ENCODE measurements at regions not wholly inside any gene's neighbourhood (a gene's known extent, or its start where the extent isn't known, plus 50 kb on each side); places are given as distances from the start of the nearest gene placed in this dataset.
A peak's percentile ranks its signal among the peaks of the same experiment; 100 is the strongest.

DNA sequence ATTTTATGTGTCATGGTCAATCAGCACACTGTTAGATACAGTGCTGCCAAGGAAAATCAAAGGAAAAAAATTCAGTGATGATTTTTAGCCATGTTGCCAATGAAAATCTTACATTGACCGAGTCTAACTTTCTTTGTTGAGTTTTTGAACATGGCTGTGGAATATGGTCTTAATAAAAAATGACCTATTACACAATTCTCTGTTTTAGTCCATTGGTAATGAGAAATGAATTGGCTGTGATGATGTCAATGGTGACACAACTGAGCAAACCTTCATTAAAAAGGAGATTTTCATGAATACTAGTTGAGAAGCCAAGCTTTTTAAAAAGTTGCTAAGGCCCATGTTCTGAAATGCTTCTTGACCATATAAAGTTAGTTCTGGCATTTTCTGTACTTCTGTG, 225.9 kb upstream of the GYPA start:
- H3K27ac ChIP-seq (ENCODE audit: low read depth): no peak overlapping the region
- no peak for DNase-seq (ENCODE audit: extremely low spot score)
- no peaks in the 10 kb centered on the region for H3K36me3 ChIP-seq (ENCODE audit: insufficient read depth)
- no peaks in the 10 kb centered on the region for H3K4me1 ChIP-seq (ENCODE audit: insufficient read depth)
- 90% methylated on average over 1 of the region's 1 CpG for WGBS
- H3K4me3 ChIP-seq (ENCODE audit: low read depth, low read length): no peak overlapping the region

DNA sequence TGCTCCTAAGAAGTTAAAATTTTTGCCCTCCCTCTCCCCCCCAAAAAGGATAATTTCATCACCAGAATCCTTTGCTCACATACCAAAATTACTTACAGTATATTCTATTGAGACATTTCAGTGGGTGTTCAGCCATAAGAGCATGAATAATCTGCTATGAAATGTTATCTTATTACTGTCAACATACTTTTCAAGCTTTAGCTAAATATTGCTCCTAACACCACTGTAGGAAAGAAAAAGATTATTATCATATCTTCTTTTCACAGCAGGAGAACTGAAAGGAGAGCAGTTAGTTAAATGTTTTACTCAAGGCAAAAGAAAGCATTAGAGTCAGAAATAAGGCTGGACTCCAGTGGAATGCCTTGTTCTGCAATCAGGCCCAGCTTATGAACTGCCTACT, 231.0 kb upstream of the GYPA start:
- no peaks in the 10 kb centered on the region for H3K4me1 ChIP-seq (ENCODE audit: insufficient read depth)
- H3K36me3 ChIP-seq (ENCODE audit: insufficient read depth): no peaks in the 10 kb centered on the region
- no peak overlapping the region for H3K4me3 ChIP-seq (ENCODE audit: low read depth, low read length)
- H3K27ac ChIP-seq (ENCODE audit: low read depth): no peak overlapping the region
- no peak for DNase-seq (ENCODE audit: extremely low spot score)

DNA sequence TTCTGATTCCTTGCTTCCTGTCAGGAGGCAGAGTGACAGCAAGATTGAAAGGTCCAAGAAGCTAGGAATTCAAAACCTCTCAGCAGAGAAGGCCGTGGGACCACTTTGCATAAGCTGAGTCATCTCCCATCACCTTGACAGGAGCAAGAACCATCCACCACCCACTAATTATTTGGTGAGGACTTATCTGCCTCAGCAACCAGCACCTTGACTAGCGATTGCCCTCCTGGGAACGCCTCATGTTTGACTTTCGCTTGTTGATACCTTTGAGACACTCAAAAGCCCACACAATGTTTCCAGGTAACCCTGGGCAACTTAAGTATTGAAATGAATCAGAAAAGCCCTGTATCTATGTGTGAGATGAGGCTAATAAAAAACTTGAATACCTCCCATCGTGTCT, 233.5 kb upstream of the GYPA start:
- 87% methylated on average over 5 of the region's 5 CpGs for WGBS
- Histone ChIP-seq H3K4me3 (ENCODE audit: low read depth, low read length) (no peak overlapping the region), H3K4me1 (ENCODE audit: insufficient read depth) (no peaks in the 10 kb centered on the region), H3K36me3 (ENCODE audit: insufficient read depth) (no peaks in the 10 kb centered on the region), H3K27ac (ENCODE audit: low read depth) (no peak overlapping the region)
- DNase-seq (ENCODE audit: extremely low spot score): no peak

DNA sequence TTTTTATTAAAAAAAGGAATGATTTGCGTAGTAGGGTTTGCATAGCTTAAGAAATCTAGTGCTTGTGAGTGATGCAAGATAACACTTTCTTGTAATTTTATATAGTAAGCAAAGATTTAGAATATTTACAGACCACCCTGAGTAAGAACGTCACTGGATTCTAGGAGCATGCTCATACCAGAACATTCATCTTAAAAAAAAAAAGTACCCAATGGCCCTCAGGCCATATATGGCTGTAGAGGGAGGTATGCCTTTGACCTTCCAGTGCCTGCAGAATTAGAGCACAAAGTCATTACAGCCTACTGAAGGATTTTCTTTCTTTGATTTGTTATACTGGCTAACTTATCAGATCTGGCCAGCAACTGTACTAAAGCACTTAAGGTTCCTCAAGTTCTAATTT, 236.3 kb upstream of the GYPA start:
- Histone ChIP-seq H3K27ac (ENCODE audit: low read depth) (peak overlapping the region; percentile 10), H3K4me3 (ENCODE audit: low read depth, low read length) (no peak overlapping the region), H3K4me1 (ENCODE audit: insufficient read depth) (no peaks in the 10 kb centered on the region), H3K36me3 (ENCODE audit: insufficient read depth) (no peaks in the 10 kb centered on the region)
- WGBS: 40% methylated on average over 2 of the region's 2 CpGs
- no peak for DNase-seq (ENCODE audit: extremely low spot score)

DNA sequence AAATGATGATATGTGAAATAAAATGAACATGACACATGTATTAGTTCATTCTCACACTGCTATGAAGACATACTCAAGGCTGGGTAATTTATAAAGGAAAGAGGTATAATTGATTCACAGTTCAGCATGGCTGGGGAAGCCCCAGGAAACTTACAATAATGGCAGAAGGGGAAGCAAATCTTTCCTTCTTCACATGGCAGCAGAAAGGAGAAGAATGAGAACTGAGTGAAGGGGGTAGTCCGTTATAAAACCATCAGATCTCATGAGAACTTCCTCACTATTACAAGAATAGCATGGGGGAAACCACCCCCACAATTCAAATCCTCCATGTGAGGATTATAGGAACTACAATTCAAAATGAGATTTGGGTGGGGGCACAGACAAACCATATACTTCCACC, 243.9 kb upstream of the GYPA start:
- 82% methylated on average over 1 of the region's 1 CpG for WGBS
- H3K36me3 ChIP-seq (ENCODE audit: insufficient read depth): no peaks in the 10 kb centered on the region
- no peaks in the 10 kb centered on the region for H3K4me1 ChIP-seq (ENCODE audit: insufficient read depth)
- no peak for DNase-seq (ENCODE audit: extremely low spot score)
- H3K27ac ChIP-seq (ENCODE audit: low read depth): no peak overlapping the region
- H3K4me3 ChIP-seq (ENCODE audit: low read depth, low read length): no peak overlapping the region

DNA sequence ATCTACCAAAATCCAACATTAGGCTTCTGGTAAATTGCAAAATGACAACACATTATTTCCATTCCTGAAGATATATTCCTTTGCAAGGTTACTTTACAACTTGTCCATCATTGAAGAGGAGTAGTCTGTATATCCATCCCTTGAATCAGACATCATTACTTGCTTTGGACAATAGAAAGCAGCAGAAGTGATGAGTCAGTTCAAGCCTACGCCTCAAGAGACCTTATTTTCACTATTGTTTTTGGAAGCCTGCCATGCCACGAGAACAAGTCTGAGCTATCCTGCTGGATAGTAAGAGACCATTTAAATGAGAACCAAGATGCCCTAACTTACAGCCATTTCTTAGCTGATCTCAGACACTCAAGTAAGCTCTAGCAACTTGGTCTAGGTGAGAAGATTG, 246.0 kb upstream of the HHIP start:
- H3K27ac ChIP-seq (ENCODE audit: low read depth): no peak overlapping the region
- no peak for DNase-seq (ENCODE audit: extremely low spot score)
- no peaks in the 10 kb centered on the region for H3K4me1 ChIP-seq (ENCODE audit: insufficient read depth)
- H3K4me3 ChIP-seq (ENCODE audit: low read depth, low read length): no peak overlapping the region
- 46% methylated on average over 2 of the region's 2 CpGs for WGBS
- no peaks in the 10 kb centered on the region for H3K36me3 ChIP-seq (ENCODE audit: insufficient read depth)

DNA sequence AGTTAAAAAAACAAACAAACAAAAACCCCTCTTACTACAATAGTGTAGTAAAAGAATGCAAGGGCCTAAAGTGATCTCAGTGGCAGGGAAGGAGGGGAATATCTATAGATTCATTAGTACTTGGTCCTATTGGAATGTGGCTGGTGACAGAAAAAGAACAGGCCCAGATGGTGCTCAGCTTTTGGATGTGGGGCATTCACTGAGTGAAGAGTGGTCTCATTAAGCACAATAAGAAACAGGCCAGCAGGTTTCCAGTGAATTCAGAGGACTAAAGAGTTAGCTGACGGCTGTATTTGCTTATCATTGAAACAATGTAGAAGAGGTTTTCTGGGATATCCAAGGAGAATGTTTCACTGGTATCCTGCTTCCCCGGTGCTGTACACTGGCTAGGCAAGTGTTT, 243.8 kb upstream of the HHIP start:
- H3K4me1 ChIP-seq (ENCODE audit: insufficient read depth): no peaks in the 10 kb centered on the region
- H3K27ac ChIP-seq (ENCODE audit: low read depth): no peak overlapping the region
- WGBS: 95% methylated on average over 2 of the region's 2 CpGs
- no peaks in the 10 kb centered on the region for H3K36me3 ChIP-seq (ENCODE audit: insufficient read depth)
- no peak overlapping the region for H3K4me3 ChIP-seq (ENCODE audit: low read depth, low read length)
- no peak for DNase-seq (ENCODE audit: extremely low spot score)

DNA sequence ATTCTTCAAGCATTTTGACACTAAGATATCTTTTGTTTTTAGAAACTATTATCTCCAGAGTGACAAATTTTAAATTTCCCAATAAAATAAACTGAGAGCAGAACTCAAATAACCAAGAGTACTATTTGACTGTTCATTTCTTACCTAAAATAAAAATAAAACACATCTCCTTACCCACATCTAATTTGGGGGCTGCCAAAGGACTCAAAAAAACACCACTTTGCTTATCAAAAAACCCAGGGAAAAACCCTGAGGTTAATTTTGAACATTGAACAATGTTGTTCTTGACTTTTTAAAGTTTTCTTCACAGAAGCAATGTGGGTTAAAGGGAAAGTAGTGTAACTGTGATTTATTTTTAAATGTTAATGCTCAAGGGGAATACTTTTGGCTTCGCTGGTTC, 243.0 kb upstream of the HHIP start:
- Histone ChIP-seq H3K36me3 (ENCODE audit: insufficient read depth) (no peaks in the 10 kb centered on the region), H3K4me1 (ENCODE audit: insufficient read depth) (no peaks in the 10 kb centered on the region), H3K4me3 (ENCODE audit: low read depth, low read length) (no peak overlapping the region), H3K27ac (ENCODE audit: low read depth) (no peak overlapping the region)
- no peak for DNase-seq (ENCODE audit: extremely low spot score)
- WGBS: 81% methylated on average over 1 of the region's 1 CpG

DNA sequence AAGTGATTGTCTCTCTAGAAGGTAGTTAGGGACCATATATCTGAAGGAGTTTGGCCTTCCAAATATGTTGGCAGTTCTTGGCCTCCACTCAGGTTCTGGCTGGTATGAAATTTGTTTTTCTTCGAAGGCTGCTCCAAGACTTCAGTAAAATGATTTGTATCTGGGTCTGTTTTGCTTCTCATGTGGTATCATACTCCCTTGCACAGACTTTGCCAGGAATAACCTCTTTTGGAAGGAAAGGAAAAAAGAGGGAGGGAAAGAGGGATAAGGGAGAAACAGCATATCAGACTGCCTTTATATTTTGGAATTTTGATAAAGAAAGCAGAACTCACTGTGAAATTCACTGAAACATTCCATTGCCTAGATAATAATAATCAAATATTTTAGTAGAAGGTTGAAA, 242.1 kb upstream of the HHIP start:
- whole genome bisulfite sequencing: 37% methylated on average over 1 of the region's 1 CpG
- no peaks in the 10 kb centered on the region for H3K4me1 ChIP-seq (ENCODE audit: insufficient read depth)
- DNase-seq (ENCODE audit: extremely low spot score): no peak

DNA sequence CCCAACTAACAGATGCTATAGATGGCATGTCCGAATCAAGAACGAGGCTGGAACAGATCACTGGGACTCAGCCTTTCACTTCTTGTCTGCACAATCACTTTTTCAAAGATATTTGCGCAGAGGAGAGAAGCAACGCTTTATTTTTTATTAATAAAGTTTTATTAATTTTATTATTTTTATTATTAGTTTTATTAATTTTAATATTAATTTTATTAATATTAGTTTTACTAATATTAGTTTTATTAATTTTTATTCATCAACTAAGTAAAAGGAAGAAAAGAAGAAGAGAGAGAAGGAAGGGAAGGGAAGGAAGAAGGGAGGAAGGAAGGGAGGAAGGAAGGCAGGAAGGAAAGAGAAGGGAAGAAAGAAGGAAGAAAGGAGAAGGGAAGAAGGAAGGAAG, 236.4 kb upstream of the HHIP start:
- no peak overlapping the region for H3K27ac ChIP-seq (ENCODE audit: low read depth)
- DNase-seq (ENCODE audit: extremely low spot score): no peak
- H3K36me3 ChIP-seq (ENCODE audit: insufficient read depth): no peaks in the 10 kb centered on the region
- H3K4me1 ChIP-seq (ENCODE audit: insufficient read depth): no peaks in the 10 kb centered on the region
- 84% methylated on average over 4 of the region's 4 CpGs for WGBS
- no peak overlapping the region for H3K4me3 ChIP-seq (ENCODE audit: low read depth, low read length)

More for the DNA sequence above, 242.1 kb upstream of the HHIP start:
- H3K4me3 ChIP-seq (ENCODE audit: low read depth, low read length): no peak overlapping the region
- H3K36me3 ChIP-seq (ENCODE audit: insufficient read depth): no peaks in the 10 kb centered on the region
- no peak overlapping the region for H3K27ac ChIP-seq (ENCODE audit: low read depth)

DNA sequence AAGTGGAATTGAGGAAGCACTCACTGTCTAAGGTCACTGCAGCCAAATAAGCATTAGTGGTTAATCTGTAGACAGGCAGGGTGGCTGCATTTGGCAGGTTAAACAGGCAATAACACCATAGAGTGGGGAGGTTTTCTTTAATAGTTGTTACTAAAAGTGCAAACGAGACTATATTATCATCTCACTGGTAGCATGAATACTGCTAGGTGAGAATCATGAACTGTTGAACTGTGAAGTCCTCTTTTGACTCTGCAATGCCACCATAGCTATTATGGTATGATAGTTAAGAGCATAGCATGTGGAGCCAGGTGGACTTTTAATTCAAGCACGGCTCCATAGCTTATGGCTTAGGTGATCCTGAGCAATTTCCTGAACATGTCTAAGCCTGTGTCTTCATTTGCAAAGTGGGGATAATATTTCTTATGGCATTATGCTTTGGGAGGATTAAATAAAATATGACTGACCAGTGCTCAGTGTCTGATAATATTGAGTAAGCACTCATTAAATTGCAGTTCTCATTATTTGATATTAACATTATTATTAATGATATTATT, 235.6 kb upstream of the HHIP start:
- Histone ChIP-seq H3K4me3 (ENCODE audit: low read depth, low read length) (no peak overlapping the region), H3K36me3 (ENCODE audit: insufficient read depth) (no peaks in the 10 kb centered on the region), H3K4me1 (ENCODE audit: insufficient read depth) (no peaks in the 10 kb centered on the region), H3K27ac (ENCODE audit: low read depth) (no peak overlapping the region)
- WGBS: 82% methylated on average over 2 of the region's 2 CpGs
- DNase-seq (ENCODE audit: extremely low spot score): no peak

DNA sequence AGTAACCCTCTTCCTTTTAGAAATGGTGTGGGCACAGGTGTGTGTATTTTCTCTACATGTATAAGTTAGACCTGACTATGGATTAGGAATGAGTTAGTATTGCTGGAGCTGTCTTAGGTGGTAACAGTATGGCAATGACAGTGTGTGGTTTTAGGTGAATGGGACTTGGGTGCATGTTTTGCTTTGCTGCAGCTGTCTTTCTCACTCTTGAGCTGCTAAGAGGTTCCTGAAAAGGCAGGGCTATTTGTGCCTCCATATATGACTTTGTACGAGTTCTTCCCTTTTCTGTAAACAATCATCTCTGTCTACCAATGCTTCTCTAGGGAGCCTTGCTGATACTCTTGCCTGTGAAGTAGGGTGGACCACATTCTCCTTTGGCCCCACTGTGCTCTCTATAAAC, 234.8 kb upstream of the HHIP start:
- H3K27ac ChIP-seq (ENCODE audit: low read depth): no peak overlapping the region
- no peak overlapping the region for H3K4me3 ChIP-seq (ENCODE audit: low read depth, low read length)
- no peaks in the 10 kb centered on the region for H3K4me1 ChIP-seq (ENCODE audit: insufficient read depth)
- DNase-seq (ENCODE audit: extremely low spot score): no peak
- WGBS: 59% methylated on average over 1 of the region's 1 CpG
- H3K36me3 ChIP-seq (ENCODE audit: insufficient read depth): no peaks in the 10 kb centered on the region

DNA sequence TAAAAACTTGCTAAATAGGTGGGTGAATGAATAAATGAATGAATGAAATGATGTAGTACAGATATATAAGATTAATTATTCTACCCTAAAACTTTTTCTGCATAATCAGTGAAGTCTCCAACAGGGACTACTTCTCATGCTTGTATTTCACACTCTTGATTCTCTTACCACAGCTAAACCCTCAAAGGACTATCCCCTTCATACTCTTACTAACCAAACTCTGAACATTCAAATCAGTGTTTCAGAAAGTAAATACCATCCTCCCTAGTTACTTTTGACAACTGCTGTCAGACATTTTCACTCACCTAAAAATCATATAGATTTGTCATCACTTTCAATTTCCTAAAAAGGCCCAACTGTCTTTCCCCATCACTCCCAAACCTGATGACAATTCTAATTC, 234.3 kb upstream of the HHIP start:
- H3K4me1 ChIP-seq (ENCODE audit: insufficient read depth): no peaks in the 10 kb centered on the region
- H3K27ac ChIP-seq (ENCODE audit: low read depth): no peak overlapping the region
- H3K4me3 ChIP-seq (ENCODE audit: low read depth, low read length): no peak overlapping the region
- DNase-seq (ENCODE audit: extremely low spot score): no peak
- H3K36me3 ChIP-seq (ENCODE audit: insufficient read depth): no peaks in the 10 kb centered on the region

DNA sequence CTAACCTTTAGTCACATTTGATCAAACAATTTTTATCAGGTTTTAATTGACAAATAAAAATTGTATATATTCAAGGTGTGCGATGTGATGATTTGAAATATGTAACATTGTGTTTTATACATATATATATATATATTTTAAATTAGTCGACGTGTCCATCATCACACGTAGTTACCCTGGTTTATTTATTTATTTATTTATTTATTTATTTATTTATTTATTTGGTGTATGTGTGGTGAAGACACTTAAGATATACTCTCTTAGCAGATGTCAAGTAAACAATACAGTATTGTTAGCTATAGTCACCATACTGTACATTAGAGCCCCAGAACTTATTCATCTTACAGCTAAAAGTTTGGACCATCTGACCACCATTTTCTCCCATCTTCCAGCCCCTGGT, 224.9 kb upstream of the HHIP start:
- H3K27ac ChIP-seq (ENCODE audit: low read depth): no peak overlapping the region
- no peak for DNase-seq (ENCODE audit: extremely low spot score)
- 97% methylated on average over 4 of the region's 4 CpGs for WGBS

DNA sequence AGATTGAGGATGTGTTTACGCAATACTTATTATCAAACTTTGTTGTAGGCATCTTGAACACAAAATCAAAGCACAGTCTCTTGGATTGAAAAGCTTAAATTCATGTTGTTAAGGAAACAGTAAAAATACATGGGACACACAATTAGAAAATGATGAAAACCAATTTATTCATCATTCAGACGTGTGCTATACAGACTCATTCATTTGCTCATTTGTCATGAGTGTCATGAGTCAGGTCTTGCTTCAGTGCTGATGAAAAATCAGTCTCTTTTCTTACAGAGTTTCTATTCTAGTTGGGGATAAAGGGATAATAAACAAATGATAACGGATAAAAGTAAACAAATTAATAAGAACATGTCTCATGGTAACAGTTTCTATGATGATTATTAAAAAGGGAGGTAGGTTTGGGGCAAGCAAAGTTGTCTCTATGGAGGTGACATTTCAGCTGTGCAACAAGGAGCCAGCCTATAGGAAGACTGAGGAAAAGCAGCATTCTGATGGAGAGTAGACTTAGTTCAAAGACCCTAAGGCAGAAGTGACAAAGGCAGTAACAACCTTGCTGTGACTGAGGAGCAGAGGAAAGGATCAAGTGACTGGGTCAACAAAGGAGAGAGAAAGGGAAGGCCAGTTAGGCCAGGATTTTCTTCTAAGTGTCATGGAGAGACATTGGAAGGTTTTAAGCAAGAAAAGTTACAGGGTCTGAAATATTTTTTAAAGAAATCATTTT, 224.0 kb upstream of the HHIP start:
- H3K27ac ChIP-seq (ENCODE audit: low read depth): no peak overlapping the region
- no peaks in the 10 kb centered on the region for H3K4me1 ChIP-seq (ENCODE audit: insufficient read depth)
- H3K36me3 ChIP-seq (ENCODE audit: insufficient read depth): no peaks in the 10 kb centered on the region
- H3K4me3 ChIP-seq (ENCODE audit: low read depth, low read length): no peak overlapping the region
- DNase-seq (ENCODE audit: extremely low spot score): no peak
- 41% methylated on average over 3 of the region's 3 CpGs for WGBS

More for the DNA sequence above, 224.9 kb upstream of the HHIP start:
- no peak overlapping the region for H3K4me3 ChIP-seq (ENCODE audit: low read depth, low read length)
- H3K36me3 ChIP-seq (ENCODE audit: insufficient read depth): no peaks in the 10 kb centered on the region
- no peaks in the 10 kb centered on the region for H3K4me1 ChIP-seq (ENCODE audit: insufficient read depth)

Data from urinary bladder (tissue), 3 donors.